NOMO-1 treated with DMSO at 0.1 percent for 48 hours (cell line): ENCODE measurements at regions not wholly inside any gene's neighbourhood (a gene's known extent, or its start where the extent isn't known, plus 50 kb on each side); places are given as distances from the start of the nearest gene placed in this dataset.

Experiments used
- DNase-seq: peaks from one replicate; lab custom pipeline; 2025; ENCODE audit not compliant: unreplicated experiment; lab: John Stamatoyannopoulos, UW

DNA sequence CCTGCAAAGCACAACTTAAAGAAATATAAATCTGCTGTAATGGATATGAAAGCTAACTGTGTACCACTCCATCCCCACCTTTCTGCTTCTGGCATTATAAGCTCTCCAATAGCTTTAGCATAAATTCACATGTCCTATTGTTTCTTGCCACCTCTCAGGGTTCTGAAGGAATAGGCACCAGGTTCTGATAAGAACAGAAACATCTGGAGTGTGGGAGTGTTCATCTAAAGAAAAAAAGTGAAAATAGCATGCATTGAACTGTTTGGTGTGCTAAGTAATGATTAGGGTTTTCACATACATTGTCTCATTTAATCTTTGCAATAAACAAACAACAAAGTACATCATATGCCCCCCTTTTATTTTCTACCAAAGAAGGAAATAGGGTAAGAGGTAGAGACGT is 72.3 kb downstream of the FAM76B start:
- no peak for DNase-seq

DNA sequence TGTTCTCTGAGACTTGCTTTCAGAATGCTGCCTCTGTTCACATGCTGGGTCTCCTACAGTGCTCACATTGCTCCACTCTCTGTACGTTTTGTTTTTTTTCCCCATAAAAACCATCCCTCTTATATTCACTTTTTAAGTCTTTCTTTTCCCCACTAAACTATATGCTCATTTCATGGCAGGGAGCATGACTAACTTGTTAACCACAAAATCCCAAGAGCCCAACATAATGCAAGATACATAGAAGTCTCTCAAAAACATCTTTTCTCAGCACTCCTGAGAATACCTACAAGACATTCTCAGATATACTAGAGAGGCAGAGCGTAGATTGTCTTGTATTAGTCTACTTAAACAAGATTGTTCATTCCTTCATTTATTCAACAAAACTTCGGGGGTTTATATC is 73.3 kb downstream of the FAM76B start:
- DNase-seq = no peak

DNA sequence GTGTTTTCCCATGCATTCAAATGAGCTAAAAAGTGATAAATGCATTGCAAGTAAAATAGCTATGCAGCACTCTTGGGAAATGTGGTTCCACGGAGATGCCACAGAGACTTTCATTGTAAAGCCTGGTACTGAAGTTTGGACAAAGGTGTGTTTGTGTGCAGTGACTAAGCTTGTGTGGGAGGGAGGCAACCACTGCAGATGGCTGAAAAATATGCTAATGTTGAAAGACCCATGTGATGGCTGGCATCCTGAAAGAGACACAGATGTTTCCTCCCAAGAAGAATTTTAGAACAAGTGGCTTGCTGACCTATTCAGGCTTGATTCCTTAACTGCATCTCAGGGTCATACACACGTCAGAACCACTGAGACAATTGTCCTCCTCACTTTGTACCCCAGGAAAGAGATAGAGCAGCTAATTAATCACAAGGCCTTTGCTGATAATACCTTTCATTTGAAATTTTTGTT is 73.8 kb downstream of the FAM76B start:
- no peak for DNase-seq

DNA sequence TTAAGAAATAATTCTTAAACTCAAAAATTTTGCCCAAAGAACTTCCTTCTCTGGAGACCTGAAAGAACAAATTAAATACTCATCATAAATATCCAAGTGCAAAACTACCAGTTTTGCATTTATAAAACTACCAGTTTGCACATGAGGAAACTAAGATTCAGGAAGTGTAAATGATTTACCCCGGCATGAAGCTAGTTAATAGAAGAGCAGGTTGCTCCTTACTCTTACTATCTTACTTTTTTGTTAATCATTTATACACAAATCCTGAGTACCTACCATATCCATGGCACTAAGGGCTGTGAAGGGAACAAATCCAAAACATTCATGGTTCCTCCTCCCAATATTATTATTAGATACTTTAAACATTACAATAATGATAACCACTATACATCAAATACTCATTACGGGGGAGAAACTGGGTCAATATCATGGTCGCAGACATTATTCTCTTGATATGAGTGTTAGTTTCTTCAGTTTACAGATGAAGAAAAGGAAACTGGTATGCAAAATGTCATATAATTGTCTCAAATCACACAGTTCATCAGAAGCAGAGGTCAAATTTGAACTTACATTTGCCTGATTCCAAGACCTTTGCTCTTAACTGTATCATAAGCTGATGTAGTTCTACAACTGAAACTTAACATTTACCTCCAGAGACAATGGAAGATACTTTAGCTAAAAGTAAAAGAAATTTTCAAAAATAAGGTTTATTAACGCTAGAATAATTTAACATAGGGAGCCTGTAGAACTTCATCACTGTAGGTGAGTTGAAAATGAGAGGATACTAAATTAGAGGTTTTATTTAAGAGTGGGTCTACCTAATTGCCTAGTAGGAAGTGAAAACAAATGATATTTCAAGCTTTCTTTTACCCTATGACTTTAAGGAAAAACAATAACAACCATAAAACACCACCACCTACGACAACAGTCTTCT is 74.5 kb downstream of the FAM76B start:
- DNase-seq = no peak

DNA sequence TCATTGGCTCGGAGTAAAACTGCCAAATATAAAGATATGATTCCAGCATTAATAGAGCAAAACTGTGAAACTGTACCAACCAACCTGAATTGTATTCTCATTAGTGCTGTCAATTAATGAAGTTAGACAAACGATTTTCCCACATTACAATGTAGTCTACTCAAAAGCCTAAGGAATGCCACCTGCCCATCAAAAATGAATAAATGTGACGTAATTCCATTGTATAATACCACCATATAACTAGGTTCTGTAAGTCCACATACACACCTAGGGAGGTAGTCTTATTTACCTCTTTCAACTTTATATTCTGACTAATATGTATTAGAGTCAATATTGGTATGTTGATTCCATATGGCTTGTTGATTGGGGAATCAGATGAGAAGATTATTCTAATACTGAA is 76.2 kb downstream of the FAM76B start:
- no peak for DNase-seq

DNA sequence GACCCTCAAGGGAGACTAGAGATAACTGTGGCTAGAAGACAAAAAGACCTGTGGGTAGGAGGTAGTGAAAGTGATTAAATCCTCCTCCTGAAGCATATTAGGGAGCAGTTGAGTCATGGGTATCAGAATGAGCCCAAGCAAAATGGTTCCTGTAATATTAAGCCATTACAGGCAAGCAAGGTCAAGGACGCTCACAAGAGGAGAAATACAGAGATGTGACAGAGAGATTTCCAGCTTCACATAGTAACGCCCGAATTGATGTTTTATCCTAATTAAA is 77.7 kb downstream of the FAM76B start:
- no peak for DNase-seq

DNA sequence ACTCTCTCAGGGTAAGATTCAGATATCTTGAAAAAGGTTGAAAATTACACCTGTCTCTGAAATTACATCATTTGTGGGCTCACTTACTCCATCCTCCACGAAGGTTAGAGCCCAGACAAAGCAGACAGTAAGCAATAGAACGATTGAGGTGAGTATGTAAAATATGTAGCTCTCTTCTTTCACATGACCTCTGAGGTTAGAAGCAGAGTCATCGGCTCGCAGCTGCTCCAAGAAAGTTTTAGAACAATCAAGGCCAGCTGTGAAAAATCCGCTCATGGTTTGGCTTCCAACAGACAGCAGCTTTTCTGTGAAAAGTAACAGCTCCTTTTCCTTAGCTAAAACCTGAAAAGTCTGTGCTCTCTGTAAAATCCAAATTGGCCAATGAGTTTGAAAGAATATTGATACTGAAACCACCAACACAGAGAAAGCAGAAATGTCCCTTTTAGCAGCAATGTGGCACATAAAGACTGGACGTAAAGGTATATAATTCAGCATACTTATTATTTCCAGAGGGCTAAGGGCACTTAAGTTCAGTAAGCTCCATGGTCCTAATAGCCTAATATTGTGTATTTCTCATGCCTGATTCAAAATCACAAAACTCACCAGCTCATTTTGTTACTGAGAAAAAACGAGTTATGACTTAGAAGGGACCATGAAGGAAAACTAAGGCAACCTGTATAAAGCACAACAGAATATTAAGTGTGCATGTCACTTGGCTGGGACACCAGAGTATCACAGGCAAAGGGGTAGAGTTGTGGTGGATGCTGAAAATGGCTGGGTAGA is 78.2 kb downstream of the FAM76B start:
- no peak for DNase-seq

DNA sequence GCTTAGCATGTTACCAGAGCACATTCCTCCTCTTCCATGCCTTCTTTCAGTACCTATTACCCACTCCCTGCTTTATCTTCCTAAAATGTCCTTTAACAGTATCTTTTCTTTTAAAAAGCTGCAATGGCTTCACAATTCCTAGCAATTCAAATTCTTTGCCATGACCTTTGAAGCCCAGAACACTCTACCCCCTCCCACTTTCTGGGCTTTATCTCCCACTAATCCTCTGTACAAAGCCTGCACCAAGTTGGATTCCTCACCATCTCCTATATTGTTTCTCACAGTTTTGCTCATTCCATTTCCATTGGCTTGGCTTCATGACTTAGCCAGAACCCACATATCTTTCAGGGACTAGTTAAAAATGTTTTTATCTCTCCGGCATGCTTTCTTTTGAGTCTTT is 80.9 kb downstream of the FAM76B start:
- no peak for DNase-seq

DNA sequence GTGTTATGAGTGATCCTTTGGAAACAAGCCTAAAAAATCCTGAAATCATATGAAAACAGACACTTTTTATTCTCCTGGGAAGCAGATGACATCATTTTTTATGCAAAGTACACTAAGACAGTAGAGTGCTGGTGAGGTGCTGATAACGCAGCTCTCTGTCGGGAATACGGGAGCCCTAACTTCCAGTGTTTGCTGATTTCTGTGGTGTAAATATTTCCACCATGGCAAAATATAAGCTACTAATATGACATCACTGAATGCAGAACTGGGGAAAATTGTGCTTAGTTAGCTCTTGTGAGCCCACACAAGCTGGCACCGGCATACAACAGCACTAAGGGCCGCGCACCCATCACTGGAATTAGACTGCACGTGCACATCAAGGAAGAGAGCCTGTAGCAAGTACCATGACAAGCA is 82.6 kb downstream of the FAM76B start:
- no peak for DNase-seq

DNA sequence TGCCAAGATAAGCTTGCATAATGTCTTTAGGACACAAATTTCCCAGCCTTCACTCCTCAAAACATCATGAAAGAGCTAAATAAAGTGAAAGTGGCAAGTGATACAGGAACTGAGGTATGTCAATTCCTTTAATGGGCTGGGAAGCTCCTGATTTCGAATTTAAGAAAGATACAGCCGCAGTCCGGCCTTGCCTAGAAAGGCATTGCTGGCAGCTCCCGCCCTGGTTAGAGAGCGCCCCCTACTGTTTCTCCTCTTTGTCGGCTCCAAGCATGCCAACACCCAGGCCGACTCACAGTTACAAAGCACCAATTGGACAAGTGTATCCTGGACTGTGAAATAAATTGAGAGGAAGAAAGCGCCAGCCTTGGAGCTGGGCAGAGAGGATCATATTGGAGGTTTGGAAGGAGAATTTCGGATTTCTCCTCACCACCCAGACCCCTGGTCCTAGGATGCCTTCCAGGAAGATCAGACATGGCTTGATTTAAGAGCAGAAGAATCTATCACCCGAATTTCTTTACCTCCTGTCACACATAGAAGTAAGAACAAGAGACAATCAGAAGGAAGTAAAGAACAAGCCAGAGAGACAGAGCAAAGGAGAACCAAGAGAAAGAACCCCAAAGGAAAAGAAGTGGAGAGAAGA is 84.0 kb downstream of the FAM76B start:
- DNase-seq = peak; percentile 85

DNA sequence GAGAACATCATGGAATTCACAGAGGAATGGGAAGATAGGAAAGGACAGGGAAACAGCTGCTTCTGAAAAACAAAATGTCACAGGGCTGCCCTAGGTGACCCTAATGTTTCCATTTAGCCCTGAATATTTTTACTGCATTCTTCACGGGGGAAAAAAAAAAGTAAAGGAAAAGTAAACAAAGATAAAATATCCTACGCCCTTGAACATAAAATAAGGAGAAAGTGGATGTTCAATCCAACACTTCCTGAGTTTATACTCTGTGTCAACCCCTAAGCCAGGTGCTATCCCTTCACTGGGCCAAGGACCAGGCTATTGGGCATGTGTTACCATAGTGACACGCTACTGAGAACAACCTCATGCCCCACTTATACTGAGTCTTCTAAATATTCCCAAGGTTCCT is 84.7 kb downstream of the FAM76B start:
- no peak for DNase-seq

DNA sequence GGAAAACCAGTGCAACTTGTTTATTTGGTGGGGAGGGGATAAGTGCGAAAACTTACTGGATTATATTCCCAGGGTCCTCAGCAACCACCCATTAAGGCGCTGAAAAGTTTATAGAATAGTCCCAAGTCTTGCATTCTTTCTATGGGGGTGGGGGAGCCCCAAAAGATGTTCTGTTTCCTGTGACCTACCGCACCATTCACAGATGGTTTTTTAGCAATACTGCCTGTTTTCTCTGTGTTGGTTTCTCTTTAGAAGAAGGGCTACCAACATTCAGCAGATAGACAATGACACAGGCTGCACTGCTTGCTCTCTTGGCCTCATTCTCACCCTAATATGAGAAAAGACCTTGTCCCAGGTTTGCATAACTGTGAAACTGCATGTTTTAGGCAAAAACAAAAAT is 86.5 kb downstream of the FAM76B start:
- no peak for DNase-seq

DNA sequence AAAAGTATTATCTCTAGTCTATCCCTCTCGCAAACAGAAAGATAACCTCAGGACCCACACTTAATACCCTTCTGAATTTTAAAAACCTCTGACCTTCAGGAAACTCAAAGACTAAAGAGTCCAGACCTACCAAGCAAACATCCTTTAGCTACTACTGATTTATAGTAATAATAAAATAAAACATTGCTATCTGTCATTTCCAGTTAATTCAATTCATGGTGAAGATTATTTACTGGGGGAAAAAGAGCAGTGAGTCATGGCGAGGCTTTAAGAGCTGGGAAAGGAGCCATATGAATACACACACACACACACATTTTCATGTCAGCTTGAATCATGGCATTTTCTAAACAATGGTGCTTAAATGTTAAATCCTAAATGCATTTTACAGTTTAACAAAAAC is 87.1 kb downstream of the FAM76B start:
- no peak for DNase-seq

DNA sequence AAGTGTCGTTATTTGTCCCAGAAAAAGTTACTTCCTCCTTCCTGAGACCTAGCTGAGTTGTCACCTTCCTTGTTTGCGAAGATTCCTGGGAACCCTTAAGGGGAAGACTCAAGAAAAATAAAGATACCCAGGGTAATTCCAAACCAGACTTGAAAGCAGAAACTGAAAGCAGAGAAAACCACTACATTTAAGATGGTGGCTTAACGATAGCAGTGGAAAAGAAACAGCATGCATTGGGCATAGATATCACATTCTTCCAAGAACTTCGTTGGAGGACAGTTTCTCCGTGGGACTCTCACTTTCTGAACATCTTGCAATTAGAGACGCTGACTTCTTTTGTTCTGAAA is 89.1 kb downstream of the FAM76B start:
- no peak for DNase-seq

DNA sequence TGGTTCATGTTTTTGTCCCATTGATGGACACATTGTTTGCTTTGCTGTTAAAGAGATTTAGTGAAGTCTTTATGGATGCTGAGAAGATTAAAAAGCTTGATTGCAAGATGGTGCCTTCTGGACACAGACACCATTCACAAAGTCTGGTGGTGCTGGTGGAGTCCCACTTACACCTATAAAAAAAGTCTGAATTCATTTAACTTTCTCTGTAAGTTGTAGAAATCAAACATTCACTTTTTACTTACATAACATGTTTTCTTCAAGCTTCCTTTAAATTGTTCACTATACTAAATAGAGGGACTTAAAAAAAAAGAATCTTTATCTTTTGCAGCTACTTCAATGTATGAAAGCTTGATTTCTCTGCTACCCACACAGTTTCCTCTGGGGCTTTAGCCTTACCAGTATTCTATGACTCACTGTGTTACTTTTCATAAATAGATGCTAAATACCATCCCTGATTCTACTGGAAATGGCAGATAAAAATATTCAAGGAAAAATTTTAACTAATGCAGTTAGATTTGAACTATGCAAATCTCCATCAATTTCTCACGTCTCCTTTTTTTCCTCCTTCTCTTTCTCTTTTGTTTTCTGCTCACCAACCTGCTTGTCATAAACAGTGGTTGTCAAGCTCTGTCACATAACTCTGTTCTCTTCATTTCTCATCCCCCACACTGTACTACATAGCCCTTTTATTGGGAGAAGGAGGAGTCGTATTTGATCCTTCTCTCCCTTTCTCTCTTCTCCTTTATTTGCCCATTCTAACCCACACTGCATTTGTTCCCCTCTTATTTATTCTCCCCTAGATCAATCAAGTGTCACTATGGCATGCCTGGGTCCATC is 89.7 kb downstream of the FAM76B start:
- DNase-seq = no peak

DNA sequence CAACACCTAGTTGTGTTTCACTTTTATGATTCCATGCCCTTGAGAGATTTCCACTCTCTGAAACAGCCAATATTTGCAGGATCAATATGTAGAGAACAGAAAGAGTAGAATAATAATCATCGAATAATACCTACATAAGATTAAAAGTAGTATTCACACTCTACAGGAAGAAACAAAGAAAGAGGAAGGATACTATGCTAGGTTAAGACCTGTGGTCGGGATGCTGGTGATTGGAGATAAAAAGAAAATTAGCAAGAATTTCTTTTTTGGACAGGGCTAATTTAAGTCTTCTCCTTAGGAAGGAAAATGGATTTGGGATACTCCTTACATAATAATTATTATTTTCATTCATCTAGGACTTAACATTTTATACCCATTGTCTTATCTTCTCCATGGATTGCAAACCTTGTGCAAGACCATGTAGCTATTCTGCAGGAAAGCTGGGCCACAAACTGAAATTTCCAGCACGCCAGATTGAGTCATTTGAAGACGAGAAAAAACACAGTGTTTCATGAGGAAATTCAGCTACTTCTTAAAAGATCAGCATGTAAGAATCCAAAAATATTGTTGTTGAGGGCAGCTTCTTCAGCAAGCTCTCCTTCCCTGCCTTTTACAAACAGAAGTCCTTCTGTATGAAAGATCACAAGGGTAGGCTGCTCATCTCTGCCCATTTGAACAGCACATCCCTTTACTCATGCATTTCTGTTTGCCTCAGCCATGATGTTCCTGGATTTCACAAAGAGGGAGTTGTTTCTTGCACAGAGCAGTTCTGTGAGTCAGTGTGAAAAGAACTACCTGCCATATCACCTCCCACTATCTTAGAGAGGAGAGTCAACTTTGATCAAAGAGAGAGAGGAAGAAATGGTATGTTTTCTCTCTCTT is 90.7 kb downstream of the FAM76B start:
- DNase-seq = peak; percentile 31

DNA sequence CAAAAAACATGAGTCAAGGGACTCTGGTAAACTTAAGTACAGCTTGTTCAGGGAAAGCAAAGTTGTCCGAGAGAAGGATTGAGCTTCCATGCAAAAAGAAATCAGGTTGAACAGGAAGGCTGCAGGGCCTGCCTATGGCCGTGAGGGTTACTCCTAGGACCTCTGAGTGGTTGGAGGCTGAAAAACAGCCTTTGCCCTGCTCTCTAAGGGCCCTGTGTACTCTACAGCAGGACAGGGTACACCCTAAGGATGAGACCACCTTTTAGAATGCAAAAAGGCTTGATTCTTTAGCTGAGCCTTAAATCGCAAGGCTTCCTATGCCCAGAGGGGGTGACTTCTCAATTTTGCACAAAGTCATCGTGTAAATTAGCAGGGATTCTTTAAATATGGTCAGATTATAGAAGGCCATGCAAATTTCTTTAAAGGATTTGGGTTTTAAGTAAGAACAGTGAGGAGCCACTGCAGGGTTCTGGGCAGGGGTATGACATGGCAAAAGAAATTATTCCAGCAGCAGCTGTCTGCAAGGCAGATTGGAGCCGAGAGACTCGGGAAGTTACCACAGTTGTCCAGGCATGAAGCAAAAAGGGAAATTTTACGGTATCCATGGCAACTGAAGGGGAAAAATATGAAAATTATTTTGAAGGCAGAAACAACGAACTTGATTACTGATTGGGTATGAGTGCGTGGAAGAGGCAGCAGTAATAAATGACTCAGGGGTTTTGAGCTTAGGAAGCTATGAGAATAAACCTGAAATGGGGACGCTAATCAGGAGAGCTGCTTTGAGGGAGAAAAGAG is 91.8 kb downstream of the FAM76B start:
- no peak for DNase-seq

DNA sequence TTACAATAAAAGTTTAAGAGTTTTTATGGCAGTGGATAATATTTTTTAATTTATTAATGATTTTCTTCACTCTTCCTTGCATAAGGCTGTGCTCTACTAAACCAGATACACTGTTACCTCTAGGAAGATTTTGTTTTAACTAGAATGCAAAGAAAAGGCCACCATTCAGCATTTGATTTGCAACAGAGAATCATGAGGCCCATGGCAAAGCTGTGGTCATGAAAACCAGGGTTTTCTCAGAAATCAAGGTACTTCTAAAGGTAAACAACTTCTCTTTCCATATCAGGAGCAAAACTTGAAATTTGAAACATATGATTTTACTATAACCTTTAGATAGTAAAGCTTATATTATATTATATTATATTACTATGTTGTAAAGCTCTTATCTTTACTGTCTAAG is 94.4 kb downstream of the FAM76B start:
- DNase-seq = no peak

DNA sequence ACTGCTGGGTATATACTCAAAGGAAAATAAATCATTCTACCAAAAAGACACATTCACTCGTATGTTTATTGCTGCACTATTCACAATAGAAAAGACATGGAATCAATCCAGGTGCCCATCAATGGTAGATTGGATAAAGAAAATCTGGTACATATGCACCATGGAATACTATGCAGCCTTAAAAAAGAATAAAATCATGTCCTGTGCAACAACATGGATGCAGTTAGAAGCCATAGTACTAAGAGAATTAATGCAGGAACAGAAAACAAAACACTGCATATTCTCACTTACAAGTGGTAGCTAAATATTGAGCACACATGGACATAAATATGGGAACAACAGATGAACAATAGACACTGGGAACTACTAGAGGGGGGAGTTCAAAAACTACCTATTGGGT is 96.3 kb downstream of the FAM76B start:
- no peak for DNase-seq
